ENCODE measurements at regions not wholly inside any gene's neighbourhood (a gene's known extent, or its start where the extent isn't known, plus 50 kb on each side); places are given as distances from the start of the nearest gene placed in this dataset.

GRCh38 chr9:81822301-81822865 lies 105.8 kb upstream of the SPATA31D4 start:
- no peak for TF ChIP-seq CTCF (IDR thresholded peaks at IDR 0.05; ENCODE audit: unreplicated experiment)
- CTCF ChIA-PET = interaction anchor here (0.6 to 0.8 kb wide), 2 partner anchors 431 to 1092 kb away, joined by 3 read pairs; no protein-coding TSS in a partner anchor
- H3K4me1 Mint-ChIP-seq (ENCODE audit: insufficient read depth, unreplicated experiment) = peaks cover 20% of the 10 kb centered on the region
- H3K36me3 Mint-ChIP-seq (ENCODE audit: insufficient read depth, unreplicated experiment) = no peaks in the 10 kb centered on the region
- H3K27me3 Mint-ChIP-seq (ENCODE audit: insufficient read depth, unreplicated experiment) = no peaks in the 10 kb centered on the region
- POLR2A ChIA-PET = no interaction called here
- no TSS peak for BruUV-seq (replicated peaks)
- intact Hi-C loops (cut with micrococcal nuclease) = no loop called here
- no peak overlapping the region for H3K4me3 Mint-ChIP-seq (ENCODE audit: unreplicated experiment)
- no peak for DNase-seq (ENCODE audit: unreplicated experiment)
- peak overlapping the region; percentile 16 for H3K27ac Mint-ChIP-seq (ENCODE audit: low read depth, unreplicated experiment)
- H3K9me3 Mint-ChIP-seq (ENCODE audit: unreplicated experiment) = no peaks in the 10 kb centered on the region

GRCh38 chr9:81822967-81823366 lies 105.3 kb upstream of the SPATA31D4 start:
- TF ChIP-seq CTCF (IDR thresholded peaks at IDR 0.05; ENCODE audit: unreplicated experiment) = no peak
- Mint-ChIP-seq H3K4me1 (ENCODE audit: insufficient read depth, unreplicated experiment) (peaks cover 20% of the 10 kb centered on the region), H3K27ac (ENCODE audit: low read depth, unreplicated experiment) (peak overlapping the region; percentile 16), H3K9me3 (ENCODE audit: unreplicated experiment) (no peaks in the 10 kb centered on the region), H3K4me3 (ENCODE audit: unreplicated experiment) (no peak overlapping the region), H3K27me3 (ENCODE audit: insufficient read depth, unreplicated experiment) (no peaks in the 10 kb centered on the region), H3K36me3 (ENCODE audit: insufficient read depth, unreplicated experiment) (no peaks in the 10 kb centered on the region)
- intact Hi-C loops (cut with micrococcal nuclease) = no loop called here
- ChIA-PET POLR2A (no interaction called here), CTCF (interaction anchor here (0.8 kb wide), 1 partner anchor 1093 kb away, joined by 3 read pairs; no protein-coding TSS in a partner anchor)
- DNase-seq (ENCODE audit: unreplicated experiment) = no peak
- no TSS peak for BruUV-seq (replicated peaks)

GRCh38 chr9:81823672-81824554 lies 104.3 kb upstream of the SPATA31D4 start:
- intact Hi-C loops (cut with micrococcal nuclease) = no loop called here
- ChIA-PET CTCF (interaction anchor here (0.7 kb wide), 2 partner anchors 12 to 18 kb away, joined by 3 to 5 read pairs; no protein-coding TSS in a partner anchor), POLR2A (interaction anchor here (0.7 to 2.6 kb wide), 2 partner anchors 18 to 672 kb away, joined by 3 to 8 read pairs; no protein-coding TSS in a partner anchor)
- no peak for TF ChIP-seq CTCF (IDR thresholded peaks at IDR 0.05; ENCODE audit: unreplicated experiment)
- Mint-ChIP-seq H3K27ac (ENCODE audit: low read depth, unreplicated experiment) (no peak overlapping the region), H3K36me3 (ENCODE audit: insufficient read depth, unreplicated experiment) (no peaks in the 10 kb centered on the region), H3K27me3 (ENCODE audit: insufficient read depth, unreplicated experiment) (no peaks in the 10 kb centered on the region), H3K9me3 (ENCODE audit: unreplicated experiment) (no peaks in the 10 kb centered on the region), H3K4me3 (ENCODE audit: unreplicated experiment) (no peak overlapping the region), H3K4me1 (ENCODE audit: insufficient read depth, unreplicated experiment) (peaks cover 20% of the 10 kb centered on the region)
- no peak for DNase-seq (ENCODE audit: unreplicated experiment)
- BruUV-seq (replicated peaks) = no TSS peak

Data from MCF 10A (cell line).